Ecto neural progenitor cell (in vitro differentiated cells): ENCODE measurements at regions not wholly inside any gene's neighbourhood (a gene's known extent, or its start where the extent isn't known, plus 50 kb on each side); places are given as distances from the start of the nearest gene placed in this dataset.

Experiments used
- DNase-seq: peaks from one replicate; pipeline ENCODE4 v3.0.0-alpha.2; 2018; ENCODE audit warnings: low spot score

- no peak for DNase-seq
Observed at GRCh38 chr6:19410481-19410880, 426.7 kb upstream of the ID4 start.

DNA sequence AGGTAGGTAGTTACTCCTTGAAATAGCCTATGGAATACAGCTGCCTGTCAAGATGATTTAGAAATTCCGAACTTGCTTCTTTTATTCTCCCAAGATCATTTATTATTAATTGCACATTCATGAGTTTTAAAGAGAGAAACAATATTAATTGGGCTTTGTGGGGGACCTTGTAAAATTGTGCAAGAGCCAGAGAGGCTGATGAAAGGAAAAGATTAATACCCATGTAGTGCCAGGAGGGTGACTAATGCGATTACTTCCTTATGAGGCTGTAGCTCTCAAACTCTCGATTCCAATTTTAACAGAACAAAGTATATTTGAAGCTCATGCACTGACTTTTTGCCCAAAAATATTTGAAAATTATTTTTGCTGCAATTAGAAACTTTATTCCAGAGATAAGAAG lies 423.8 kb upstream of the ID4 start:
- no peak for DNase-seq

DNA sequence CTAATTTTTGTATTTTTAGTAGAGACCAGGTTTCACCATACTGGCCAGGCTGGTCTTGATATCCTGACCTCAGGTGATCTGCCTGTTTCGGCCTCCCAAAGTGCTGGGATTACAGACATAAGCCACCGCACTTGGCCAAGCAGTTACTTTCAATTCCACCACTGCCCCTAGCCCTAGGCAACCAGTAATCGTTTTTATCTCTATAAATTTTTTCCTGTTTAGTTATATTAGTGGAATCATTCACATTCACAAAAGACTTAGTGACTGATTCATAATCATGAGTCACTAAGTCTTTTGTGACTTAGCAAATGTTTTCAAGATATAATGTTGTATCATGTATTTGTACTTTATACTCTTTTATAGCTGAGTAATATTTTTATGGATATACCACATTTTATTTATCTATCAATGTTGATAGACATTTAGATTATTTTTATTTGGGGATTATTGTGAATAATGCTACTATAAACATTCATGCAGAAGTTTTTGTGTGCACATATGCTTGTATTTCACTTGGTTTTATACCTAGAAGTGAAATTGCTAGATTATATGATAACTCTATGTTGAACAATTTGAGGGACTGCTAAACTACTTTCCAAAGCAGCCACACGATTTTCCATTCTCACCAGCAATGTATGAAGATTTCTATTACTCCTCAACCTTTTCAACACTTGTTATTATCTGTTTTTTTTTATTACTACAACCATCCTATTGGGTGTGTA lies 421.4 kb upstream of the ID4 start:
- DNase-seq = no peak

- DNase-seq = no peak
Observed at GRCh38 chr6:19416811-19417210, 420.4 kb upstream of the ID4 start.

- no peak for DNase-seq
Observed at GRCh38 chr6:19417713-19418112, 419.5 kb upstream of the ID4 start.

DNA sequence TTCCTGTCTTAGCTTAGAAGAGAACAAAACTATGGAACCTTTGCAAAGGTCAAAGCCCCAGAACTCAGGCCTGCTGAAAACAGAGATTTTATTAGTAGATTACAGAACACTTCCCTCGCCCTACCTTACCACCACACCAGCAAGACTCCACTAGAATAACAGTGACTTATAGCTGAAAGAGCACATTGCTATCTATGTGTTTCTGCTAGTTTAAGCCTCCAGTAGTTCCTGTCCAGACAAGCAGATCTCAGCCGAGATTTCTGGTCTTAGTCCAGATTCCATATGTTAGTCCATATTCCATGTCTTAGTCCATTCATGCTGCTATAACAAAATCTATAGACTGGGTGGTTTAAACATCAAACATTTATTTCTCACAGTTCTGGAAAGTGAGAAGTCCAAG lies 412.3 kb upstream of the ID4 start:
- DNase-seq = no peak

DNA sequence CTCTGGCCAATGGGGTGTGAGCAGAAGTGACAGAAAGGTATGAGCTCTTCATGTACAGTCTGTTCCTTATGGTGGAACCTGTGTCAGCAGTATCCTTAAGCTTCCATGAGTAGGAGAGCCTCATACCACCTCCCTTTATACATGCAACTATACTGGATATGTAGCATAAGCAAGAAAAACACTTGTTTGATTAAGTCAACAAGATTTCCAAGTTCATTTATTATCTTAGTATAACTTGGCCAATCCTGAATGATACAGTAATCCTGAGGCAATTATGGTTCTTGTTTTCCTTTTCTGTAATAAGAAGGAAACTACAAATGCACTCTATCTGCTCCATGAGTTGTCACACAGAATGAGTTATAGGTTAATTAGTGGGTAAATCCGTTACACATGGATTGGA lies 409.6 kb upstream of the ID4 start:
- DNase-seq = no peak

DNA sequence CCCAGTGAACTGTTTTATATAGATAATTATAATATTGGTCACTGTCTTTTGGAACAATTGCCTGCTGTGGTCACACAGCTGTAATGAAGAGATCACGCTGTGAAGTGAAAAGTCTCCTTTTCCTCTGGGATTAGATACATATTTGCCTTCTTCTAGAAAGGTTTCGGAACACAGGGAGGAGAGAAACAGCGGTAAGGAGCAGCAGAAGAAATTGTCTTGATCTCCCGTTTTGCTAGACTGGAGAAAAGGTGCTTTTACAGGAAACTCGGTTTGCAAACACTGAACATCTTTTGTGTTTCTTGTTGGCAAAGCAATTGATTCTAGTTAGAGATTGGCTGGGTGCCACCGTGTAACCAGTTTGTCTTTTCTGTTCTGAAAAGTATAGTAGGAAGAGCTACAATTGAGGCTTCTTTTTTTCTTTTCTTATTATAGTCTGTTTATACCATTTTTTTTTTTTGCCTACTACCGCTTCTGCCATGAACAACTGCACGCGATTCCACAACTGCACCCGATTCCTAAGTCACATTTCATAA lies 404.1 kb upstream of the ID4 start:
- DNase-seq = no peak

DNA sequence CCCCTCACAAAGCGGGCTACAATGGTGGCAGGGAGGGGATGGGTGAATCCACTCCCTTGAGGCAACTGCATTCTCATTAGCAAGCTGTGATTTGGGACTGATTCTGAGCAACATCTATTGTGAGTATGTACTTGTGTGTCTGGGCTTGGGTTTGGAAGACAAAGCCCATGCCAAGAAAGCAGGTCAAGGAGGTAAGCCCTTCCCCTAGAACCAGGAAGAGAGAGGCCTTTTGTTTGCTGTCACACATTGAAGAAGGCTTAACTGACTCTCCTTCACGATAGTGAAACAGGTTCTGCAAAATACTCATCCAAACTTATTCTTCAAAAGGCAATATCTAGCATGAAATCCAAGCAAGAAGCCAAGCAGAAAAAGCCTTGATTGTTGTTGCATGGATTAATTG lies 403.1 kb upstream of the ID4 start:
- DNase-seq = no peak

- no peak for DNase-seq
Observed at GRCh38 chr6:19435755-19436154, 401.4 kb upstream of the ID4 start.

GRCh38 chr6:19438566-19439353 lies 398.4 kb upstream of the ID4 start:
- no peak for DNase-seq

GRCh38 chr6:19440531-19440930 lies 396.6 kb upstream of the ID4 start:
- DNase-seq = no peak

DNA sequence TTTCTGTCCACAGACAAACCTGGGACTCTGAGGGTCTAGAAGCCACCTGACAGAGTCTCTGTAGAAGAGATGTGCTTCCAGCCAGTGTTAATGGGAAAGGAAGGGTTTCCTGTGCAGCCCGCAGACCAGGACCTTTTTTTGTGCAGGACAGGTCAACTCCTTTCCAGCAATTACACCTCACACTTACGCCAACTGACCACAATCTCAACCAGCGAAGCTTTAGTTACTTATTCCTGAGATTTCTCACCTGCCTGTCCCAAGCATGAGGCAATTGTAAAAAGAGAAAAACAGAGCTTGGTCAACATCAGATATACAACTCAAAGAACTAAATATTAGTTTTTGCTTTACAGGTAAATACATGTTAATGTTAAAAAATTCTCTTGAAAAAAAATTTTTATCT lies 393.8 kb upstream of the ID4 start:
- DNase-seq = no peak

DNA sequence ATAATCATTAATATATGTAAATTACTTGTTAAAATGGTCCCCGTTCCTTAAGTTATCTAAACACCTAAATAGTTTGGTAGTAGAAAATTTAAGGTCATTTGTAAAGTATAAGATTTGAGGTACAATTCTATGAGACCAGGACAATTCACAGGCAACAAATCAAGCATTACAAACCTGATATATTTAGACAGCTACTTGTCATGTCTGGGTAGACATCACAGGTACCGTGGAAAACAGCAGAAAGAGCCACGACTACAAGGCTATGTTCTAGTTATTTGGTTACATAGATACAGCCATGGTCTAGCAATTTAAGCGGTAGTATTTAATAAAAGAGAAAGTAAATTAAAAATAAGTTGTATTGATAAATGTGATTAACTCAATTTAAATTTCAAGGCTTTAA lies 393.1 kb upstream of the ID4 start:
- DNase-seq = no peak

DNA sequence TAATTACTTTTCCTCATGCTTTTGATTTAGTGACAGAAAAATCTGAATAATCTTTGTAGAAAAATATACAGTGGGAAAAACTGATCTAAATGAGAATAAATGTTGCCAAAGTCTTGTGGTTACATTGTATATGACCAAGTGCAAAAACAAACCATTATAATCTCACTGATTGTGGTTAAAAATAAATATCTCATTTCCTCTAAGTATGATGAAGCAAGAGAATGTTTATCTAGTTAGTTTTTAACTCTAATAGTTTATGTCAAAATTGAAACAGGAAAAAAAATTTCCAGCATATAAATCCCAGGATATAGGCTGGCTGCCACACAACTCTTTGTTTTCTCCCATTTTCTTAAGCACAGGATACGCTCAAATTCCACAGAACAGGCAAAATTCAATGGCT lies 392.7 kb upstream of the ID4 start:
- no peak for DNase-seq

DNA sequence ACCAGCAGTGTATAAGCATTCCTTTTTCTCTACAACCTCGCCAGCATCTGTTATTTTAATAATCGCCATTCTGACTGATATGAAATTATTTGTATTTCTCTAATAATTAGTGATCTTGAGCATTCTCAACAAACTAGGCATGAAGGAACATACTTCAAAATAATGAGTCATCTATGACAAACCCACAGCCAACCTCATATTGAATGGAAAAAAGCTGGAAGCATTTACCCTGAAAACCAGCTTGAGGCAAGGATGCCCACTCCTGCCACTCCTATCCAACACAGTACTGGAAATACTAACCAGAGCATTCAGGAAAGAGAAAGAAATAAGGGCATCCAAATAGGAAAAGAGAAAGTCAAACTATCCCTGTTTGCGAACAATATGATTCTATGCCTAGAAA lies 390.6 kb upstream of the ID4 start:
- no peak for DNase-seq

GRCh38 chr6:19450651-19451050 lies 386.5 kb upstream of the ID4 start:
- no peak for DNase-seq

GRCh38 chr6:19452495-19452894 lies 384.7 kb upstream of the ID4 start:
- DNase-seq = no peak

DNA sequence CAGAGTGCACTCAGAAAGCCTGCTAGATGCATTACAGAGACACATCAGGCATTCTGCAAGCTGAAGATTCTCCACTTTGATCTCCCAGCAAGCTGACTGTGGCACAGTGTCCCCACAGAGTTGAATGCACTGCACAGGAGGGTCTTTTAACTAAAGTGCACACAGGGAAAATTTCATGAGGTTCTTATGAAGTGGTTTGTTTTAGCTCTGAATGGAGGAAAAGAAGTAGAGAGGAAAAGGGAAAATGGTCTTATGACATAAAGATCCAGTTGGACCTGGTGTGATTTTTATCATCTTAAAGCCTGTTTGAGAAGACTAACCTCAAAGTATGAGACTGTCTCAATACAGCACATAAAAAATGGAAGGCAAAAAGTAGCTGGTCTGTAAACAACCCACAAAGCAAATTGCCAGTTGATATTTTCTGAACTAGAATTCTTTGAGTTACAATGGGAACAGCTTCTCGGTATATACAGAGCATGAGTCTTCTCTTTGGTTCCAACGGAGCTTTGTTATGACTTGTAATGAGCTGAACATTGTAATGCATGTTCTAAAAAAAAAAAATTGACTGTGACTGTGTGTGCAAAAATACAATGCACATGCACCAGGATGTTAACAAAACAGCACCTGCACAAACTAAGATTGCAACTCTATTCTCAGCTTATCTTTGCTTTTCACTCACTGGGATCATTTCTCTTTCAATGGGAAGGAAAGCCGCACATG lies 383.0 kb upstream of the ID4 start:
- no peak for DNase-seq

- no peak for DNase-seq
Observed at GRCh38 chr6:19454721-19455392, 382.3 kb upstream of the ID4 start.

DNA sequence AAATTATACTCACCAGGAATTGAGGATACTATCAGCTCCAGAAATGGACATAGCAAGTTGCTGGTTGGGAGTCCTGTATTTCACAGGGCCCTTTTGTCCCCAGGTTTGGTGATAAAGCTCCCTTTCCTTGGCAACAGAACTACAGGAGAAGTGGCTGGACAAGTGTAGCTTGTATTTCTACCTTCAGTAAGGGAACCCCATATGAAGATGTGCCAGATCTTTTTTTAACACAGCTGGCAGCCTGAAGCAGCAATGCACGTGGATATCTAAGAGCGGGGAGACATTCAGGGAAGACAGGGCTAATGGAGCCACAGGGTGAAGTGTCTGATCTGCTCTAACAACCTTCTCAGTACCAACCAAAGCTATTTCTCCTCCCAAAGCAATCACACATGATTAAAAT lies 373.9 kb upstream of the ID4 start:
- no peak for DNase-seq

DNA sequence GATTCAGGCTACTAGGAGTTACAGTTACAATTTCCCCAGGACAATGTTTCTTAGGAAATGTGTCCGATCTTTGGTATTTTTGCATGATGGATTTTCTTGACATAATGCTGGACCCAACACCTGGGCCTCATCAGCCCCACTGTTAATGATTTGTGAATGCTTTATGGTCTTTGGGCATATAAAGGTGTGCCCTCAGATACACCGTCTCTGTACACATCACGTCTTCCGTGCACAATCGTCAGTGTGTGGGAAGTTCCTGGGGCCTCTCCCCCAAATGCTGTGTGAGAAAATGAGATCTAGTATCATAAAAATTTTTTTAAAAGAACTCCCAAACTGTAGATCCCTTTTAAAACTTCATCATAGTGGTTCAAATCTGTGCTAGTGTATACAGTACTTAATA lies 373.2 kb upstream of the ID4 start:
- DNase-seq = no peak
